Naive thymus-derived CD4-positive, alpha-beta T cell (primary cell): ENCODE measurements at regions not wholly inside any gene's neighbourhood (a gene's known extent, or its start where the extent isn't known, plus 50 kb on each side); places are given as distances from the start of the nearest gene placed in this dataset.

Source experiments
- ATAC-seq: fragments of 150-1000 bp; cut with Tn5 transposase; 2 replicates; pipeline ENCODE4 v1.10.0; 2021; ENCODE audit warnings: mild to moderate bottlenecking, moderate library complexity
- CTCF ChIA-PET: fragments of 350-600 bp; sonication (Branson Sonifier 250); formaldehyde crosslinking; loops from one replicate; lab custom pipeline; 2021; ENCODE audit warnings: antibody characterized with exemption; lab: Charles Lee
- POLR2A ChIA-PET: fragments of 350-600 bp; sonication (Branson Sonifier 250); formaldehyde crosslinking; loops from one replicate; lab custom pipeline; 2021; ENCODE audit warnings: antibody characterized with exemption, inconsistent platforms; lab: Charles Lee
- DNase-seq, 9 donors: peaks; one replicate each; pipeline versions ENCODE4 v3.0.0 to v3.0.0-alpha.2; 2020 to 2022; ENCODE audit warnings: mixed read lengths in 1 of 9
- H3K27ac ChIP-seq: one replicate; pipeline ENCODE4 v1.7.0; 2013; ENCODE audit warnings: mild to moderate bottlenecking, low read depth, low read length, moderate library complexity
- H3K27me3 ChIP-seq, 2 donors: one replicate each; pipeline ENCODE4 v1.7.0; 2013; ENCODE audit warnings: low read length in 2 of 2, mild to moderate bottlenecking in 2 of 2, moderate library complexity in 2 of 2; ENCODE audit not compliant: control insufficient read depth in 2 of 2, insufficient read depth in 2 of 2
- H3K36me3 ChIP-seq, 3 experiments: 1 replicate in 2 of 3; 2 replicates in 1 of 3; pipeline ENCODE4 v1.7.0; 2013; ENCODE audit warnings: low read length in 3 of 3, mild to moderate bottlenecking in 3 of 3, moderate library complexity in 1 of 3; ENCODE audit not compliant: insufficient read depth in 3 of 3, control insufficient read depth in 2 of 3
- H3K4me1 ChIP-seq, 2 donors: one replicate each; pipeline ENCODE4 v1.7.0; 2013; ENCODE audit warnings: low read length in 2 of 2, mild to moderate bottlenecking in 2 of 2, moderate library complexity in 1 of 2; ENCODE audit not compliant: control insufficient read depth in 2 of 2, insufficient read depth in 2 of 2
- H3K4me3 ChIP-seq: 2 replicates; pipeline ENCODE4 v1.7.0; 2013; ENCODE audit warnings: mild to moderate bottlenecking, low read length
- H3K9me3 ChIP-seq, 3 experiments: 1 replicate in 2 of 3; 2 replicates in 1 of 3; pipeline ENCODE4 v1.7.0; 2013; ENCODE audit warnings: low read length in 3 of 3; ENCODE audit not compliant: control insufficient read depth in 2 of 3
- H3K27ac Mint-ChIP-seq, 9 donors: one replicate each; pipeline ENCODE4 v1.8.0; 2020 to 2022; ENCODE audit warnings: mixed read lengths in 9 of 9, mild to moderate bottlenecking in 8 of 9, moderate library complexity in 5 of 9, inconsistent platforms in 2 of 9
- H3K27me3 Mint-ChIP-seq, 5 donors: one replicate each; pipeline ENCODE4 v1.8.0; 2021 to 2022; ENCODE audit warnings: mixed read lengths in 5 of 5, mild to moderate bottlenecking in 1 of 5
- H3K36me3 Mint-ChIP-seq, 5 donors: one replicate each; pipeline ENCODE4 v1.8.0; 2020 to 2022; ENCODE audit warnings: mixed read lengths in 5 of 5, mild to moderate bottlenecking in 3 of 5, inconsistent platforms in 1 of 5
- H3K4me1 Mint-ChIP-seq, 7 donors: one replicate each; pipeline ENCODE4 v1.8.0; 2020 to 2022; ENCODE audit warnings: mixed read lengths in 7 of 7, mild to moderate bottlenecking in 3 of 7, inconsistent platforms in 1 of 7
- H3K4me3 Mint-ChIP-seq, 10 donors: one replicate each; pipeline ENCODE4 v1.8.0; 2020 to 2022; ENCODE audit warnings: mild to moderate bottlenecking in 10 of 10, mixed read lengths in 10 of 10, moderate library complexity in 6 of 10, inconsistent platforms in 2 of 10
- H3K9me3 Mint-ChIP-seq, 11 donors: one replicate each; pipeline ENCODE4 v1.8.0; 2020 to 2022; ENCODE audit warnings: mixed read lengths in 11 of 11, mild to moderate bottlenecking in 4 of 11, inconsistent platforms in 1 of 11, moderate library complexity in 1 of 11
- intact Hi-C, 2 donors: fragments of 100-400 bp; cut with micrococcal nuclease; formaldehyde crosslinking; loops; one replicate each; pipeline ENCODE4 v1.15.1; 2023

- H3K27ac ChIP-seq: no peak overlapping the region
- H3K4me1 ChIP-seq: no peaks in the 10 kb centered on the region
- H3K4me3 ChIP-seq: no peak overlapping the region
- intact Hi-C loops: no loop called here
- ChIA-PET CTCF (no interaction called here), POLR2A (no interaction called here)
- ATAC-seq (no peak), DNase-seq (no peak)
- no peaks in the 10 kb centered on the region for H3K4me1 Mint-ChIP-seq
- no peaks in the 10 kb centered on the region for H3K27me3 Mint-ChIP-seq
- H3K36me3 Mint-ChIP-seq: peaks cover 0 to 7% (median 0%) of the 10 kb centered on the region in 5 donors
- H3K4me3 Mint-ChIP-seq: no peak overlapping the region
- no peaks in the 10 kb centered on the region for H3K27me3 ChIP-seq
- H3K9me3 ChIP-seq: peaks cover 0 to 4% (median 0%) of the 10 kb centered on the region in 3 experiments
- H3K9me3 Mint-ChIP-seq: peaks cover 8 to 33% (median 15%) of the 10 kb centered on the region in 11 donors
- H3K36me3 ChIP-seq: no peaks in the 10 kb centered on the region
- H3K27ac Mint-ChIP-seq: no peak overlapping the region
Observed at GRCh38 chr4:45831692-45832091, 292.2 kb downstream of the GABRG1 start.

- POLR2A ChIA-PET: no interaction called here
Observed at GRCh38 chr4:45803994-45804393, 319.9 kb downstream of the GABRG1 start.

GRCh38 chr4:45795135-45795534 is 328.7 kb downstream of the GABRG1 start:
- ATAC-seq: no peak
- no peaks in the 10 kb centered on the region for H3K27me3 Mint-ChIP-seq
- ChIA-PET POLR2A (no interaction called here), CTCF (no interaction called here)
- H3K27ac ChIP-seq: no peak overlapping the region
- H3K36me3 ChIP-seq: no peaks in the 10 kb centered on the region
- H3K27me3 ChIP-seq: no peaks in the 10 kb centered on the region
- H3K4me3 ChIP-seq: no peak overlapping the region
- intact Hi-C loops: no loop called here
- H3K4me1 Mint-ChIP-seq: no peaks in the 10 kb centered on the region
- H3K36me3 Mint-ChIP-seq: no peaks in the 10 kb centered on the region
- H3K9me3 ChIP-seq: no peaks in the 10 kb centered on the region
- no peaks in the 10 kb centered on the region for H3K4me1 ChIP-seq
- H3K27ac Mint-ChIP-seq: no peak overlapping the region
- no peak for DNase-seq
- H3K9me3 Mint-ChIP-seq: peaks cover 0 to 12% (median 7%) of the 10 kb centered on the region in 11 donors
- no peak overlapping the region for H3K4me3 Mint-ChIP-seq

More at GRCh38 chr4:45803994-45804393, 319.9 kb downstream of the GABRG1 start:
- intact Hi-C loops: no loop called here
- no peak overlapping the region for H3K27ac ChIP-seq
- H3K9me3 ChIP-seq: no peaks in the 10 kb centered on the region
- no peak for DNase-seq
- H3K4me3 ChIP-seq: no peak overlapping the region
- Mint-ChIP-seq H3K9me3 (peaks cover 0 to 15% (median 4%) of the 10 kb centered on the region in 11 donors), H3K4me1 (no peaks in the 10 kb centered on the region), H3K36me3 (no peaks in the 10 kb centered on the region), H3K4me3 (no peak overlapping the region), H3K27me3 (no peaks in the 10 kb centered on the region), H3K27ac (no peak overlapping the region)
- no peaks in the 10 kb centered on the region for H3K36me3 ChIP-seq
- no peak for ATAC-seq
- H3K27me3 ChIP-seq: no peaks in the 10 kb centered on the region
- CTCF ChIA-PET: no interaction called here
- H3K4me1 ChIP-seq: no peaks in the 10 kb centered on the region

GRCh38 chr4:45778514-45778913 is 345.3 kb downstream of the GABRG1 start:
- H3K27ac Mint-ChIP-seq: no peak overlapping the region

GRCh38 chr4:45776146-45776545 is 347.7 kb downstream of the GABRG1 start:
- Histone ChIP-seq H3K27me3 (no peaks in the 10 kb centered on the region), H3K27ac (no peak overlapping the region), H3K4me3 (no peak overlapping the region), H3K4me1 (no peaks in the 10 kb centered on the region), H3K36me3 (no peaks in the 10 kb centered on the region), H3K9me3 (no peaks in the 10 kb centered on the region)
- DNase-seq (no peak), ATAC-seq (no peak)
- Mint-ChIP-seq H3K27ac (no peak overlapping the region), H3K9me3 (peaks cover 0 to 10% (median 4%) of the 10 kb centered on the region in 11 donors), H3K36me3 (no peaks in the 10 kb centered on the region), H3K27me3 (no peaks in the 10 kb centered on the region), H3K4me3 (no peak overlapping the region), H3K4me1 (no peaks in the 10 kb centered on the region)
- intact Hi-C loops: no loop called here
- ChIA-PET POLR2A (no interaction called here), CTCF (no interaction called here)

More at GRCh38 chr4:45778514-45778913, 345.3 kb downstream of the GABRG1 start:
- peaks cover 0 to 10% (median 4%) of the 10 kb centered on the region in 11 donors for H3K9me3 Mint-ChIP-seq
- Histone ChIP-seq H3K27me3 (no peaks in the 10 kb centered on the region), H3K9me3 (no peaks in the 10 kb centered on the region), H3K27ac (no peak overlapping the region), H3K4me3 (no peak overlapping the region), H3K4me1 (no peaks in the 10 kb centered on the region), H3K36me3 (no peaks in the 10 kb centered on the region)
- POLR2A ChIA-PET: no interaction called here
- CTCF ChIA-PET: no interaction called here
- no peaks in the 10 kb centered on the region for H3K4me1 Mint-ChIP-seq
- DNase-seq (no peak), ATAC-seq (no peak)
- no peaks in the 10 kb centered on the region for H3K27me3 Mint-ChIP-seq
- H3K4me3 Mint-ChIP-seq: no peak overlapping the region
- H3K36me3 Mint-ChIP-seq: no peaks in the 10 kb centered on the region
- intact Hi-C loops: no loop called here

GRCh38 chr4:45770958-45771357 is 352.9 kb downstream of the GABRG1 start:
- Mint-ChIP-seq H3K4me1 (no peaks in the 10 kb centered on the region), H3K9me3 (peaks cover 0 to 10% (median 0%) of the 10 kb centered on the region in 11 donors), H3K4me3 (no peak overlapping the region), H3K27me3 (no peaks in the 10 kb centered on the region), H3K36me3 (no peaks in the 10 kb centered on the region), H3K27ac (no peak overlapping the region)
- Histone ChIP-seq H3K4me1 (no peaks in the 10 kb centered on the region), H3K4me3 (no peak overlapping the region), H3K27ac (no peak overlapping the region), H3K36me3 (no peaks in the 10 kb centered on the region), H3K9me3 (no peaks in the 10 kb centered on the region), H3K27me3 (no peaks in the 10 kb centered on the region)
- no peak for ATAC-seq
- DNase-seq: no peak
- CTCF ChIA-PET: no interaction called here
- intact Hi-C loops: no loop called here
- POLR2A ChIA-PET: no interaction called here

- intact Hi-C loops: no loop called here
- no peaks in the 10 kb centered on the region for H3K4me1 ChIP-seq
- peaks cover 0 to 4% (median 0%) of the 10 kb centered on the region in 5 donors for H3K36me3 Mint-ChIP-seq
- H3K27ac ChIP-seq: no peak overlapping the region
- DNase-seq (no peak), ATAC-seq (no peak)
- H3K27me3 Mint-ChIP-seq: no peaks in the 10 kb centered on the region
- no peaks in the 10 kb centered on the region for H3K36me3 ChIP-seq
- H3K4me3 Mint-ChIP-seq: no peak overlapping the region
- H3K4me1 Mint-ChIP-seq: no peaks in the 10 kb centered on the region
- no peaks in the 10 kb centered on the region for H3K9me3 ChIP-seq
- no peak overlapping the region for H3K27ac Mint-ChIP-seq
- ChIA-PET POLR2A (no interaction called here), CTCF (no interaction called here)
- H3K4me3 ChIP-seq: no peak overlapping the region
- peaks cover 2 to 18% (median 10%) of the 10 kb centered on the region in 11 donors for H3K9me3 Mint-ChIP-seq
- no peaks in the 10 kb centered on the region for H3K27me3 ChIP-seq
Observed at GRCh38 chr4:45765521-45765920, 358.3 kb downstream of the GABRG1 start.
